T-cell (primary cell): ENCODE measurements at regions not wholly inside any gene's neighbourhood (a gene's known extent, or its start where the extent isn't known, plus 50 kb on each side); places are given as distances from the start of the nearest gene placed in this dataset.

Source experiments
- ATAC-seq, 4 experiments: fragments of 200-7000 bp in 3 of 4; fragments of 150-1000 bp in 1 of 4; cut with Tn5 transposase; replicated peaks in 1 of 4; 1 replicate in 3 of 4; 2 replicates in 1 of 4; pipeline ENCODE4 v1.10.0; 2021; ENCODE audit warnings: moderate library complexity in 3 of 4, mild to moderate bottlenecking in 2 of 4, moderate number of reproducible peaks in 1 of 4
- CTCF ChIA-PET, 2 donors: fragments of 300-600 bp; sonication (Branson Sonifier 250); formaldehyde crosslinking; loops; one replicate each; lab custom pipeline; 2022; ENCODE audit warnings: antibody characterized with exemption in 2 of 2; lab: Charles Lee
- POLR2A ChIA-PET, 2 donors: fragments of 300-600 bp; sonication (Branson Sonifier 250); formaldehyde crosslinking; loops; one replicate each; lab custom pipeline; 2022; ENCODE audit warnings: antibody characterized with exemption in 2 of 2; lab: Charles Lee
- DNase-seq, 35 experiments: peaks; one replicate each; pipeline versions ENCODE4 v3.0.0 to v3.0.0-alpha.2; 2013 to 2023
- H3K27ac ChIP-seq: one replicate; pipeline ENCODE4 v1.5.1; 2013; ENCODE audit warnings: low read length
- H3K27me3 ChIP-seq, 2 experiments: replicated peaks in 1 of 2; 1 replicate in 1 of 2; 2 replicates in 1 of 2; pipeline versions ENCODE4 v1.6.1 to v1.7.0; 2013; ENCODE audit warnings: low read length in 1 of 2, mixed read lengths in 1 of 2; ENCODE audit not compliant: control insufficient read depth in 2 of 2, insufficient read depth in 2 of 2; ENCODE audit errors: extremely low read depth in 1 of 2
- H3K36me3 ChIP-seq, 2 donors: 1 replicate in 1 of 2; 2 replicates in 1 of 2; pipeline versions ENCODE4 v1.6.1 to v1.7.0; 2013; ENCODE audit warnings: low read length in 1 of 2; ENCODE audit not compliant: control insufficient read depth in 2 of 2, insufficient read depth in 1 of 2; ENCODE audit errors: extremely low read depth in 1 of 2
- H3K4me1 ChIP-seq, 2 experiments: 1 replicate in 1 of 2; 2 replicates in 1 of 2; pipeline versions ENCODE4 v1.6.1 to v1.7.0; 2013; ENCODE audit warnings: low read length in 2 of 2, mixed read lengths in 1 of 2; ENCODE audit not compliant: insufficient read depth in 2 of 2, control insufficient read depth in 1 of 2; ENCODE audit errors: extremely low read depth in 1 of 2
- H3K4me3 ChIP-seq, 2 donors: 1 replicate in 1 of 2; 2 replicates in 1 of 2; pipeline versions ENCODE4 v1.5.1 to v1.7.0; 2013; ENCODE audit warnings: mild to moderate bottlenecking in 2 of 2, low read length in 1 of 2, moderate library complexity in 1 of 2; ENCODE audit not compliant: control insufficient read depth in 1 of 2; ENCODE audit errors: extremely low read depth in 1 of 2
- H3K9me3 ChIP-seq: 2 replicates; pipeline ENCODE4 v1.7.0; 2013
- H3K27ac Mint-ChIP-seq, 2 donors: one replicate each; pipeline ENCODE4 v1.8.0; 2020 to 2021; ENCODE audit warnings: mild to moderate bottlenecking in 2 of 2, mixed read lengths in 2 of 2
- H3K27me3 Mint-ChIP-seq, 2 donors: one replicate each; pipeline ENCODE4 v1.8.0; 2021 to 2022; ENCODE audit warnings: mixed read lengths in 2 of 2
- H3K36me3 Mint-ChIP-seq: one replicate; pipeline ENCODE4 v1.8.0; 2021; ENCODE audit warnings: mixed read lengths
- H3K4me1 Mint-ChIP-seq, 3 donors: one replicate each; pipeline ENCODE4 v1.8.0; 2020 to 2022; ENCODE audit warnings: mixed read lengths in 3 of 3, mild to moderate bottlenecking in 1 of 3
- H3K4me3 Mint-ChIP-seq, 3 donors: one replicate each; pipeline ENCODE4 v1.8.0; 2020 to 2022; ENCODE audit warnings: mild to moderate bottlenecking in 3 of 3, mixed read lengths in 3 of 3, moderate library complexity in 3 of 3
- H3K9me3 Mint-ChIP-seq, 3 donors: one replicate each; pipeline ENCODE4 v1.8.0; 2020 to 2022; ENCODE audit warnings: mixed read lengths in 3 of 3
- WGBS: methylation state at CpG from one replicate; pipeline ENCODE4 v1.1.5; 2013; ENCODE audit warnings: missing lambda C conversion rate; ENCODE audit not compliant: insufficient coverage; 5-methylcytosine and 5-hydroxymethylcytosine counted together

DNA sequence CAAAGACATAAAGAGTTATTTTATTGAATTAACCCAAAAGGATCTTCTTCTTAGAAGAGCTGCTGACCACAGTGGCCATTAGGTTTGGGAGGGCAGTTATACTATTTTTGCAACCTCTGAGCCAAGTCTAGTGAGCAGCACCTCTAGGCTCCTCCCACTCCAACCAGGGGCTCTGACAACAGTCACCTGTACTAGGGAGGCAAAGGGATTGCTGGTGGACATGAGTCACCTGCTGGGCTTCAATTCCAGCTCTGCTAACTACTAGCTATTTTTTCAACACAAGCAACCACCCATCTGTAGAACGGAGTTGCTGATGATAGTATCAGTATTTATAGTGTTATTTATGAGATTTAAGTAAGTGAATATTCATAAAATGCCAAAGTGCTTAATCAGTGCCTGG, 166.0 kb downstream of the KLHL28 start:
- WGBS: no CpG with 5 or more reads among the region's 1 CpG
- no peaks in the 10 kb centered on the region for H3K27me3 ChIP-seq
- no peak overlapping the region for H3K27ac ChIP-seq
- no peak overlapping the region for H3K4me3 ChIP-seq
- ATAC-seq: no peak
- no peak overlapping the region for H3K4me3 Mint-ChIP-seq
- H3K4me1 ChIP-seq: no peaks in the 10 kb centered on the region
- no peak overlapping the region for H3K27ac Mint-ChIP-seq
- no peak for DNase-seq
- H3K27me3 Mint-ChIP-seq: peaks cover 3 to 13% of the 10 kb centered on the region in 2 donors
- H3K36me3 Mint-ChIP-seq: no peaks in the 10 kb centered on the region
- ChIA-PET POLR2A (no interaction called here), CTCF (no interaction called here)
- no peaks in the 10 kb centered on the region for H3K4me1 Mint-ChIP-seq
- H3K36me3 ChIP-seq: no peaks in the 10 kb centered on the region
- H3K9me3 ChIP-seq: no peaks in the 10 kb centered on the region
- no peaks in the 10 kb centered on the region for H3K9me3 Mint-ChIP-seq

DNA sequence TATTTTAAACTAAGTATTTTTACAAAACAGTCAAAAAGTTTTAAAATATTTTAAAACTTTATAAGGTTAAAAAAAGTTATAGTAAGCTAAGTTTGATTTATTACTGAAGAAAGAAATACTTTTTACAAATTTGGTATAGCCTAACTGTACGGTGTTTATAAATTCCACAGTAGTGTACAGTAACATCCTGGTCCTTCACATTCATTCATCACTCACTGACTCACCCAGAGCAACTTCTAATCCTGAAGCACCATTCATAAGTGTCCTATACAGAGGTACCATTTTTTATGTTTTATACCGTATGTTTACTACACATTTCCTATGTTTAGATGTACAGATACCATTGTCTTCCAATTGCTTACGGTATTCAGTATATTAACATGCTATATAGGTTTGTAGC, 170.0 kb downstream of the KLHL28 start:
- ATAC-seq: no peak
- H3K27ac Mint-ChIP-seq: no peak overlapping the region
- Histone ChIP-seq H3K27ac (no peak overlapping the region), H3K27me3 (no peaks in the 10 kb centered on the region), H3K4me1 (no peaks in the 10 kb centered on the region), H3K36me3 (no peaks in the 10 kb centered on the region), H3K9me3 (no peaks in the 10 kb centered on the region), H3K4me3 (no peak overlapping the region)
- no peak for DNase-seq
- H3K36me3 Mint-ChIP-seq: no peaks in the 10 kb centered on the region
- H3K4me3 Mint-ChIP-seq: no peak overlapping the region
- 100% methylated on average over 1 of the region's 3 CpGs for WGBS
- no peaks in the 10 kb centered on the region for H3K4me1 Mint-ChIP-seq
- peaks cover 6 to 12% of the 10 kb centered on the region in 2 donors for H3K27me3 Mint-ChIP-seq
- POLR2A ChIA-PET: interaction anchor here in 1 of 2 donors (0.6 kb wide), 1 partner anchor 210 kb away, joined by 3 read pairs; no protein-coding TSS in a partner anchor
- CTCF ChIA-PET: interaction anchor here in 1 of 2 donors (0.6 kb wide), 1 partner anchor 1031 kb away, joined by 3 read pairs; no protein-coding TSS in a partner anchor
- no peaks in the 10 kb centered on the region for H3K9me3 Mint-ChIP-seq

DNA sequence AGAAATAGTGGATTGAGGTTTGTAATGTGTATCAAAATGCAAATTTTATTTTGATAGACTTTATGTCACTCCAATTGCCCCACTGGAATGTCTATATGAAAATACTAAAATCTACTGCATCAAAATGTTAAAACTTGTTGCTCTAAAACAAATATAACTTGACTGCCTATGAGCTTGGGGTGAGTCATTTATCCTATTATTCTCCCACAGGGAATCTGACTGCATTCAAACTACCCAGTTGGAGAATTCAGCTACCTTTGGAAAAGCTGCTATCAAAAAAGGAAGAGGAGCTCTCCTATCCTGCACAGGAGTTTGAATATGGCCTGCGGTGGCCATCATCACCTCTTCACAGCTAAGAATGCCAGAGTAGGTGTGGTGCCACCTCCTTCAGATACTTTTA, 173.1 kb downstream of the KLHL28 start:
- Histone ChIP-seq H3K4me1 (no peaks in the 10 kb centered on the region), H3K4me3 (no peak overlapping the region), H3K27ac (no peak overlapping the region), H3K9me3 (no peaks in the 10 kb centered on the region), H3K27me3 (no peaks in the 10 kb centered on the region), H3K36me3 (no peaks in the 10 kb centered on the region)
- Mint-ChIP-seq H3K4me1 (no peaks in the 10 kb centered on the region), H3K36me3 (no peaks in the 10 kb centered on the region), H3K27me3 (peaks cover 6 to 12% of the 10 kb centered on the region in 2 donors), H3K4me3 (no peak overlapping the region), H3K9me3 (no peaks in the 10 kb centered on the region), H3K27ac (no peak overlapping the region)
- DNase-seq (no peak), ATAC-seq (no peak)
- WGBS: no CpG with 5 or more reads among the region's 1 CpG
- CTCF ChIA-PET: no interaction called here
- POLR2A ChIA-PET: no interaction called here

DNA sequence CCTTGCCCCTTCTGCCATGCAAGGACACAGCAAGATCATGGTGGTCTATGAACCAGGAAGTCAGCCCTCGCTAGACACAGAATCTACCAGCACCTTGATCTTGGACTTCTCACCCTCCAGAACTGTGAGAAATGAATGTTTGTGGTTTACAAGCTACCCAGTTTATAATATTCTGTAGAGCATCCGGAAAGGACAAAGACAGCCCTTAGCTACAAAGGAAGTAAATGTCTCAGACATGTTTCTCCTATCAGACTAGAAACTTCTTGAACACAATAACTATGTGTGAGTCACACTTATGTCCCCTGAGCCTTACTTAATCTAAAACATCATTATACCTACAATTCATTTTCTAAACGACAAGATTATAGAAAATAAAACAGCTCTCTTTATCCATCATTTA, 176.7 kb downstream of the KLHL28 start:
- Histone ChIP-seq H3K9me3 (no peaks in the 10 kb centered on the region), H3K4me3 (no peak overlapping the region), H3K36me3 (no peaks in the 10 kb centered on the region), H3K27ac (no peak overlapping the region), H3K4me1 (no peaks in the 10 kb centered on the region), H3K27me3 (no peaks in the 10 kb centered on the region)
- H3K27me3 Mint-ChIP-seq: peaks cover 6 to 10% of the 10 kb centered on the region in 2 donors
- H3K36me3 Mint-ChIP-seq: no peaks in the 10 kb centered on the region
- ATAC-seq: no peak
- POLR2A ChIA-PET: no interaction called here
- H3K27ac Mint-ChIP-seq: no peak overlapping the region
- WGBS: no CpG with 5 or more reads among the region's 3 CpGs
- no peak overlapping the region for H3K4me3 Mint-ChIP-seq
- H3K4me1 Mint-ChIP-seq: no peaks in the 10 kb centered on the region
- H3K9me3 Mint-ChIP-seq: no peaks in the 10 kb centered on the region
- CTCF ChIA-PET: no interaction called here
- no peak for DNase-seq

DNA sequence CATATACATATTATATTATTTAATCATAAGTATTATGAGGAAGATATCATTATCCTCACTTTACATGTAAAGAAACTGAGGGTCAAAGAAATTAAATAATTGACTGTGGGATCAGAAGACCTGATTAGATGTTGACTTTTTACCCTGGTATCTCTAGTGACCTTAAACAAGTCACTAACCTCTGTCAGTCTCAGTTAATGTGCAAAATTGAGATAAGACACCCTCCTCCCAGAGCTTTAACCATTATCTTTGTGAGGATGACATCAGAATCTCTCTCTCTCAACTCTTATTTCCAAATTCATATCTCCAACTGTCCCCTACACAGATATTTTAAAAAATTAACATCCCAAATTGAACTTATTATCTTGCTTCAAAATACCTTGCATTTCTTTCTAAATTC, 177.8 kb downstream of the KLHL28 start:
- DNase-seq (no peak), ATAC-seq (no peak)
- CTCF ChIA-PET: no interaction called here

DNA sequence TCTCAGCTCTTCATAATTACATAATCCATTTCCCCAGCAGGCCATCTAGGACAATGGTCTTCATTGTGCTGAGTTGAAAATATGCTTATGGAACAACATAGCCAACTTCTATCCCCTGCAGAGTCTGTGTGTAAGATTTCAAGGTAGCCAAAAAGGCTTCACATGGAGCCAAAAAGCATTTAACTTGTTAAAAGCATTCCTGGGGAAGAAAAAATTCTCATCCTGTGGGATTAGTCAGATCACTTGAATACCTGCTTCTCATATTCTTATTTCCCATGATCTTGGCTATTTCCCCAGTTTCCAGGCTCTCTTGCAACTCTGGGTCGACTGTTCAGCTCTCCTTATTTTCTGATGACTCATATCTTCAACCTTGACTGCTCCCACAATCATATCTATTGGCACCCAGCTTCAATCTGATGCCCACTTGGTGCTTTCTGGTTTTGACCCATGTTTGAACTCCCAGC, 178.9 kb downstream of the KLHL28 start:
- Mint-ChIP-seq H3K36me3 (no peaks in the 10 kb centered on the region), H3K4me1 (no peaks in the 10 kb centered on the region), H3K9me3 (no peaks in the 10 kb centered on the region), H3K27ac (no peak overlapping the region), H3K4me3 (no peak overlapping the region), H3K27me3 (peaks cover 6 to 10% of the 10 kb centered on the region in 2 donors)
- no peaks in the 10 kb centered on the region for H3K27me3 ChIP-seq
- H3K27ac ChIP-seq: no peak overlapping the region
- no CpG with 5 or more reads among the region's 1 CpG for WGBS
- H3K9me3 ChIP-seq: no peaks in the 10 kb centered on the region
- H3K4me1 ChIP-seq: no peaks in the 10 kb centered on the region
- ChIA-PET CTCF (no interaction called here), POLR2A (no interaction called here)
- no peak for DNase-seq
- H3K4me3 ChIP-seq: no peak overlapping the region
- ATAC-seq: no peak
- H3K36me3 ChIP-seq: no peaks in the 10 kb centered on the region

More for the DNA sequence above, 177.8 kb downstream of the KLHL28 start:
- no peak overlapping the region for H3K4me3 ChIP-seq
- Mint-ChIP-seq H3K4me3 (no peak overlapping the region), H3K9me3 (no peaks in the 10 kb centered on the region), H3K36me3 (no peaks in the 10 kb centered on the region), H3K27me3 (peaks cover 6 to 10% of the 10 kb centered on the region in 2 donors), H3K4me1 (no peaks in the 10 kb centered on the region), H3K27ac (no peak overlapping the region)
- no peaks in the 10 kb centered on the region for H3K9me3 ChIP-seq
- POLR2A ChIA-PET: no interaction called here
- H3K27me3 ChIP-seq: no peaks in the 10 kb centered on the region
- H3K36me3 ChIP-seq: no peaks in the 10 kb centered on the region
- H3K27ac ChIP-seq: no peak overlapping the region
- H3K4me1 ChIP-seq: no peaks in the 10 kb centered on the region

DNA sequence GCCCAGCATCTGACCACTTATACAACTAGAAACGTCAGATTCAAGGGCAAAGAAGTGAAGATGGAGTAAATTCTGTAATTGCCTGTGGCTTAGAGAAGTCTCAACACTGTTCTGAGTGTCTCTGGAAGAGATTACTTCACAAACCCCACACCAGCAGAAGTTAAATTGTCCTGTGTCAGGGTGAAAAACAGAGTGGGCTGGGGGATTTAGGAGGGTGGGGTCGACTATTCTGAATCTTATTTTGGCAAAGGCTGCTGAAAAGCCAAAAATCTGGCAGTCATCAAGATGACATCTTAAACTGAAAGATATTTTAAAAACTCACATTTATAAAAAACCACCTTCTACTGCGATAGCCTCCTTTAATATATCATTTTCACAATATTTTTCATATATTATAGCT, 180.8 kb downstream of the KLHL28 start:
- ChIA-PET CTCF (no interaction called here), POLR2A (no interaction called here)
- H3K36me3 Mint-ChIP-seq: no peaks in the 10 kb centered on the region

More for the DNA sequence above, 180.8 kb downstream of the KLHL28 start:
- ATAC-seq (no peak), DNase-seq (no peak)
- Histone ChIP-seq H3K27ac (no peak overlapping the region), H3K4me1 (no peaks in the 10 kb centered on the region), H3K27me3 (no peaks in the 10 kb centered on the region), H3K36me3 (no peaks in the 10 kb centered on the region), H3K9me3 (no peaks in the 10 kb centered on the region), H3K4me3 (no peak overlapping the region)
- no CpG with 5 or more reads among the region's 3 CpGs for WGBS
- H3K27ac Mint-ChIP-seq: no peak overlapping the region
- H3K27me3 Mint-ChIP-seq: peaks cover 3 to 10% of the 10 kb centered on the region in 2 donors
- no peak overlapping the region for H3K4me3 Mint-ChIP-seq
- H3K4me1 Mint-ChIP-seq: no peaks in the 10 kb centered on the region
- no peaks in the 10 kb centered on the region for H3K9me3 Mint-ChIP-seq
